CD14-positive monocyte (primary cell): ENCODE measurements at regions not wholly inside any gene's neighbourhood (a gene's known extent, or its start where the extent isn't known, plus 50 kb on each side); places are given as distances from the start of the nearest gene placed in this dataset.
A peak's percentile ranks its signal among the peaks of the same experiment; 100 is the strongest.

Experiments used
- DNase-seq, 3 donors: peaks; one replicate each; pipeline ENCODE4 v3.0.0-alpha.2; 2011 to 2022
- H2AFZ ChIP-seq: 2 replicates; pipeline ENCODE4 v1.6.0; 2012; ENCODE audit warnings: mild to moderate bottlenecking, low read depth, low read length, inconsistent platforms; ENCODE audit not compliant: insufficient read depth, poor library complexity, severe bottlenecking
- H3K27ac ChIP-seq, 2 donors: 1 replicate in 1 of 2; 2 replicates in 1 of 2; pipeline ENCODE4 v1.5.1; 2012 to 2013; ENCODE audit warnings: low read length in 2 of 2, control low read depth in 1 of 2, inconsistent platforms in 1 of 2, low read depth in 1 of 2, mild to moderate bottlenecking in 1 of 2
- H3K27me3 ChIP-seq, 2 donors: one replicate each; pipeline versions ENCODE4 v1.6.0 to v1.6.1; 2011 to 2013; ENCODE audit warnings: low read length in 2 of 2; ENCODE audit not compliant: control insufficient read depth in 2 of 2, insufficient read depth in 2 of 2
- H3K36me3 ChIP-seq, 2 donors: replicated peaks in 1 of 2; 1 replicate in 1 of 2; 2 replicates in 1 of 2; pipeline versions ENCODE4 v1.5.1 to v1.6.1; 2012 to 2013; ENCODE audit warnings: low read length in 2 of 2, control low read depth in 1 of 2, inconsistent platforms in 1 of 2, mild to moderate bottlenecking in 1 of 2; ENCODE audit not compliant: insufficient read depth in 2 of 2, control insufficient read depth in 1 of 2
- H3K4me1 ChIP-seq, 2 donors: 1 replicate in 1 of 2; 2 replicates in 1 of 2; pipeline versions ENCODE4 v1.5.1 to v1.6.1; 2012 to 2013; ENCODE audit warnings: low read length in 2 of 2, control low read depth in 1 of 2, inconsistent platforms in 1 of 2, mild to moderate bottlenecking in 1 of 2, moderate library complexity in 1 of 2; ENCODE audit not compliant: insufficient read depth in 2 of 2, control insufficient read depth in 1 of 2
- H3K4me2 ChIP-seq: replicated peaks from 2 replicates; pipeline ENCODE3; 2012; ENCODE audit warnings: low read length, moderate library complexity, mild to moderate bottlenecking; ENCODE audit not compliant: poor library complexity, severe bottlenecking; ENCODE audit errors: extremely low read depth
- H3K4me3 ChIP-seq, 3 experiments: fragments of 200-600 bp in 1 of 3; sonication (generic) in 1 of 3; replicated peaks in 1 of 3; 1 replicate in 2 of 3; 2 replicates in 1 of 3; pipeline ENCODE4 v1.5.1; 2011 to 2013; ENCODE audit warnings: low read length in 3 of 3, mild to moderate bottlenecking in 3 of 3, control low read depth in 2 of 3, low read depth in 2 of 3, inconsistent platforms in 1 of 3, moderate library complexity in 1 of 3
- H3K79me2 ChIP-seq: 2 replicates; pipeline ENCODE4 v1.6.0; 2012; ENCODE audit warnings: mild to moderate bottlenecking, control low read depth, inconsistent platforms, low read length, moderate library complexity; ENCODE audit not compliant: insufficient read depth
- H3K9ac ChIP-seq: 2 replicates; pipeline ENCODE4 v1.6.0; 2017; ENCODE audit warnings: low read length, mild to moderate bottlenecking; ENCODE audit not compliant: insufficient read depth, poor library complexity, severe bottlenecking
- H3K9me3 ChIP-seq, 2 donors: replicated peaks in 1 of 2; 1 replicate in 1 of 2; 2 replicates in 1 of 2; pipeline versions ENCODE4 v1.5.1 to v1.6.1; 2012 to 2013; ENCODE audit warnings: low read length in 2 of 2, control low read depth in 1 of 2; ENCODE audit not compliant: control insufficient read depth in 1 of 2, insufficient read depth in 1 of 2
- H4K20me1 ChIP-seq: 2 replicates; pipeline ENCODE4 v1.6.0; 2012; ENCODE audit warnings: mild to moderate bottlenecking, low read length, control low read depth, moderate library complexity; ENCODE audit not compliant: insufficient read depth
- H3K27ac Mint-ChIP-seq, 7 donors: one replicate each; pipeline ENCODE4 v1.8.0; 2020; ENCODE audit warnings: mild to moderate bottlenecking in 7 of 7, mixed read lengths in 7 of 7, moderate library complexity in 6 of 7, inconsistent platforms in 2 of 7
- H3K27me3 Mint-ChIP-seq, 3 donors: one replicate each; pipeline ENCODE4 v1.8.0; 2021 to 2022; ENCODE audit warnings: low read depth in 3 of 3, mild to moderate bottlenecking in 3 of 3, mixed read lengths in 3 of 3, moderate library complexity in 3 of 3, inconsistent platforms in 1 of 3
- H3K36me3 Mint-ChIP-seq, 2 donors: one replicate each; pipeline ENCODE4 v1.8.0; 2020; ENCODE audit warnings: mixed read lengths in 2 of 2, inconsistent platforms in 1 of 2, mild to moderate bottlenecking in 1 of 2
- H3K4me1 Mint-ChIP-seq: one replicate; pipeline ENCODE4 v1.8.0; 2020; ENCODE audit warnings: mild to moderate bottlenecking, mixed read lengths
- H3K4me3 Mint-ChIP-seq, 2 donors: one replicate each; pipeline ENCODE4 v1.8.0; 2020; ENCODE audit warnings: mild to moderate bottlenecking in 2 of 2, mixed read lengths in 2 of 2, moderate library complexity in 1 of 2
- H3K9me3 Mint-ChIP-seq, 7 donors: one replicate each; pipeline ENCODE4 v1.8.0; 2020 to 2022; ENCODE audit warnings: mixed read lengths in 7 of 7, mild to moderate bottlenecking in 6 of 7, moderate library complexity in 6 of 7, inconsistent platforms in 2 of 7
- CTCF ChIP-seq: fragments of 200-600 bp; IDR thresholded peaks from one replicate; pipeline ENCODE4 v1.8.0; 2022; ENCODE audit warnings: antibody characterized with exemption, mild to moderate bottlenecking
- WGBS: methylation state at CpG from one replicate; pipeline ENCODE4 v1.1.5; 2013; ENCODE audit warnings: missing lambda C conversion rate; ENCODE audit not compliant: insufficient coverage; 5-methylcytosine and 5-hydroxymethylcytosine counted together
- intact Hi-C, 2 donors: fragments of 100-400 bp; cut with micrococcal nuclease; formaldehyde crosslinking; loops; one replicate each; pipeline versions ENCODE4 v1.15.0 to v1.15.1; 2023

- no peak for TF ChIP-seq CTCF
- H2AFZ ChIP-seq, result no peak overlapping the region
- no peaks in the 10 kb centered on the region for H3K27me3 ChIP-seq
- H3K27ac Mint-ChIP-seq, result no peak overlapping the region
- H3K9me3 Mint-ChIP-seq, result no peaks in the 10 kb centered on the region
- H3K27ac ChIP-seq, result no peak overlapping the region
- no peak overlapping the region for H3K9ac ChIP-seq
- no peaks in the 10 kb centered on the region for H3K36me3 Mint-ChIP-seq
- H4K20me1 ChIP-seq, result no peaks in the 10 kb centered on the region
- no peaks in the 10 kb centered on the region for H3K4me1 Mint-ChIP-seq
- no peaks in the 10 kb centered on the region for H3K79me2 ChIP-seq
- H3K36me3 ChIP-seq, result no peaks in the 10 kb centered on the region
- no peak overlapping the region for H3K4me3 ChIP-seq
- intact Hi-C loops, result no loop called here
- no peak for DNase-seq
- H3K27me3 Mint-ChIP-seq, result peaks cover 0 to under 1% (median 0%) of the 10 kb centered on the region in 3 donors
- no peak overlapping the region for H3K4me3 Mint-ChIP-seq
- no peaks in the 10 kb centered on the region for H3K9me3 ChIP-seq
- no peak overlapping the region for H3K4me2 ChIP-seq
- 88% methylated on average over 4 of the region's 5 CpGs for WGBS
- no peaks in the 10 kb centered on the region for H3K4me1 ChIP-seq
These were observed 224.3 kb upstream of the PHYHIPL start for GRCh38 chr10:58952162-58952601.

- Mint-ChIP-seq H3K36me3 (no peaks in the 10 kb centered on the region), H3K9me3 (no peaks in the 10 kb centered on the region), H3K27ac (no peak overlapping the region), H3K4me1 (no peaks in the 10 kb centered on the region), H3K4me3 (no peak overlapping the region), H3K27me3 (peaks cover 0 to 1% (median 0%) of the 10 kb centered on the region in 3 donors)
- Histone ChIP-seq H3K4me2 (no peak overlapping the region), H3K36me3 (no peaks in the 10 kb centered on the region), H3K27ac (no peak overlapping the region), H4K20me1 (no peaks in the 10 kb centered on the region), H3K79me2 (no peaks in the 10 kb centered on the region), H3K9me3 (no peaks in the 10 kb centered on the region), H3K9ac (no peak overlapping the region), H3K4me1 (no peaks in the 10 kb centered on the region), H3K27me3 (no peaks in the 10 kb centered on the region), H2AFZ (no peak overlapping the region), H3K4me3 (no peak overlapping the region)
- WGBS, result 20% methylated on average over 1 of the region's 3 CpGs
- TF ChIP-seq CTCF, result peak; percentile 79
- DNase-seq, result no peak
- intact Hi-C loops, result no loop called here
These were observed 223.5 kb upstream of the PHYHIPL start for GRCh38 chr10:58952747-58953466.
